IMR-90 (cell line): ENCODE measurements at regions not wholly inside any gene's neighbourhood (a gene's known extent, or its start where the extent isn't known, plus 50 kb on each side); places are given as distances from the start of the nearest gene placed in this dataset.

Source experiments
- ATAC-seq: fragments of 200-7000 bp; cut with Tn5 transposase; 2 replicates; pipeline ENCODE4 v1.9.1; 2020; ENCODE audit warnings: low read depth, mild to moderate bottlenecking, moderate library complexity
- BruUV-seq: library from RNA; stranded (reverse); fragments of 400-500 nt; replicated peaks from 2 replicates; lab custom pipeline; 2021; lab: Mats Ljungman, UMichigan
- CTCF ChIA-PET: fragments of 300-600 bp; formaldehyde crosslinking; extraction: SDS; loops from one replicate; lab custom pipeline; 2021; ENCODE audit warnings: antibody characterized with exemption; lab: Yijun Ruan, JAX
- POLR2A ChIA-PET: fragments of 300-600 bp; sonication (Branson Sonifier 250); formaldehyde crosslinking; loops from one replicate; lab custom pipeline; 2022; ENCODE audit warnings: antibody characterized with exemption; ENCODE audit not compliant: unreplicated experiment; lab: Charles Lee
- DNase-seq: peaks from one replicate; pipeline ENCODE4 v3.0.0; 2013
- H2AFZ ChIP-seq: replicated peaks from 2 replicates; pipeline ENCODE3; 2013; ENCODE audit warnings: low read length, mild to moderate bottlenecking; ENCODE audit not compliant: poor library complexity
- H2AK5ac ChIP-seq: 2 replicates; pipeline ENCODE4 v1.6.1; 2013; ENCODE audit warnings: low read depth, low read length, inconsistent platforms
- H2AK9ac ChIP-seq: replicated peaks from 2 replicates; pipeline ENCODE3; 2013; ENCODE audit warnings: mild to moderate bottlenecking, low read depth, low read length, moderate library complexity; ENCODE audit not compliant: poor library complexity
- H2BK120ac ChIP-seq: 2 replicates; pipeline ENCODE4 v1.6.1; 2013; ENCODE audit warnings: low read depth, low read length, inconsistent platforms
- H2BK15ac ChIP-seq: 3 replicates; pipeline ENCODE4 v1.6.1; 2013; ENCODE audit warnings: low read depth, low read length, inconsistent platforms
- H2BK20ac ChIP-seq: 2 replicates; pipeline ENCODE4 v1.6.1; 2013; ENCODE audit warnings: low read depth, mild to moderate bottlenecking, inconsistent platforms, low read length, moderate library complexity
- H2BK5ac ChIP-seq: 2 replicates; pipeline ENCODE4 v1.6.1; 2013; ENCODE audit warnings: mild to moderate bottlenecking, low read depth, low read length, inconsistent platforms; ENCODE audit not compliant: poor library complexity, severe bottlenecking
- H3K14ac ChIP-seq: replicated peaks from 2 replicates; pipeline ENCODE4 v1.6.1; 2013; ENCODE audit warnings: low read depth, low read length, inconsistent platforms
- H3K18ac ChIP-seq: 2 replicates; pipeline ENCODE4 v1.6.1; 2013; ENCODE audit warnings: low read depth, low read length, control low read depth
- H3K23ac ChIP-seq: 2 replicates; pipeline ENCODE4 v1.6.1; 2013; ENCODE audit warnings: low read depth, low read length, inconsistent platforms
- H3K27ac ChIP-seq: 2 replicates; pipeline ENCODE4 v1.5.1; 2013; ENCODE audit warnings: mild to moderate bottlenecking, control low read depth, low read length; ENCODE audit not compliant: insufficient read depth
- H3K27me3 ChIP-seq: 2 replicates; pipeline ENCODE4 v1.6.1; 2013; ENCODE audit warnings: low read length; ENCODE audit not compliant: control insufficient read depth, insufficient read depth
- H3K36me3 ChIP-seq: 2 replicates; pipeline ENCODE4 v1.6.1; 2013; ENCODE audit warnings: low read length, mixed read lengths; ENCODE audit not compliant: control insufficient read depth, insufficient read depth
- H3K4ac ChIP-seq: 2 replicates; pipeline ENCODE4 v1.6.1; 2013; ENCODE audit warnings: low read depth, low read length, inconsistent platforms
- H3K4me1 ChIP-seq: 2 replicates; pipeline ENCODE4 v1.6.1; 2013; ENCODE audit warnings: low read length, mixed read lengths; ENCODE audit not compliant: control insufficient read depth, insufficient read depth
- H3K4me2 ChIP-seq: 2 replicates; pipeline ENCODE4 v1.6.1; 2013; ENCODE audit warnings: low read depth, mild to moderate bottlenecking, control low read depth, low read length, moderate library complexity
- H3K4me3 ChIP-seq: 2 replicates; pipeline ENCODE4 v1.5.1; 2013; ENCODE audit warnings: low read depth, mild to moderate bottlenecking, control low read depth, low read length, moderate library complexity; ENCODE audit not compliant: insufficient read depth
- H3K56ac ChIP-seq: 2 replicates; pipeline ENCODE4 v1.6.1; 2013; ENCODE audit warnings: low read length, inconsistent platforms; ENCODE audit not compliant: insufficient read depth; ENCODE audit errors: extremely low read depth
- H3K79me1 ChIP-seq, 2 experiments: 2 replicates each; pipeline ENCODE4 v1.6.1; 2013; ENCODE audit warnings: low read length in 2 of 2, inconsistent platforms in 1 of 2, low read depth in 1 of 2
- H3K9ac ChIP-seq: 2 replicates; pipeline ENCODE4 v1.6.1; 2013; ENCODE audit warnings: low read depth, low read length, control low read depth
- H3K9me1 ChIP-seq: 2 replicates; pipeline ENCODE4 v1.6.1; 2013; ENCODE audit warnings: low read length, inconsistent platforms; ENCODE audit not compliant: insufficient read depth
- H3K9me3 ChIP-seq: 2 replicates; pipeline ENCODE4 v1.6.1; 2013; ENCODE audit warnings: low read length; ENCODE audit not compliant: control insufficient read depth, insufficient read depth
- H4K20me1 ChIP-seq: 2 replicates; pipeline ENCODE4 v1.6.1; 2013; ENCODE audit warnings: low read length, inconsistent platforms; ENCODE audit not compliant: insufficient read depth
- H4K5ac ChIP-seq: 2 replicates; pipeline ENCODE4 v1.6.1; 2013; ENCODE audit warnings: mild to moderate bottlenecking, low read depth, low read length, control low read depth
- H4K8ac ChIP-seq, 2 experiments: 2 replicates each; pipeline ENCODE4 v1.6.1; 2013; ENCODE audit warnings: low read depth in 2 of 2, low read length in 2 of 2, control low read depth in 1 of 2, inconsistent platforms in 1 of 2
- H4K91ac ChIP-seq: 2 replicates; pipeline ENCODE4 v1.6.1; 2013; ENCODE audit warnings: low read depth, low read length, inconsistent platforms; ENCODE audit not compliant: insufficient read depth
- CEBPB ChIP-seq: IDR thresholded peaks from 2 replicates; pipeline ENCODE4 v1.6.1; 2012; ENCODE audit warnings: low read depth, low read length, improper control_type of control experiment
- CHD1 ChIP-seq: IDR thresholded peaks from 2 replicates; pipeline ENCODE4 v1.6.1; 2012; ENCODE audit warnings: low read depth, low read length, improper control_type of control experiment
- FOS ChIP-seq: fragments of 150-350 bp; IDR thresholded peaks from 2 replicates; pipeline ENCODE4 v1.6.1; 2016; ENCODE audit warnings: low read depth, low read length
- MAZ ChIP-seq: IDR thresholded peaks from 2 replicates; pipeline ENCODE4 v1.6.1; 2012; ENCODE audit warnings: low read depth, mild to moderate bottlenecking, low read length, improper control_type of control experiment, moderate library complexity, borderline replicate concordance
- WGBS, 2 experiments: methylation state at CpG; one replicate each; pipeline versions ENCODE4 v1.1.5 to v1.1.7; 2013; ENCODE audit warnings: missing lambda C conversion rate in 2 of 2; ENCODE audit not compliant: insufficient read length in 1 of 2; ENCODE audit errors: extremely low coverage in 2 of 2; 5-methylcytosine and 5-hydroxymethylcytosine counted together
- dilution Hi-C: fragments of 300-500 bp; cut with HindIII; formaldehyde crosslinking; loops from one replicate; pipeline ENCODE4 v1.14.3; 2018; ENCODE audit warnings: low sequenced_read_pairs; ENCODE audit not compliant: unreplicated experiment
- in situ Hi-C: fragments of 300-500 bp; cut with MboI; formaldehyde crosslinking; loops from 3 replicates; pipeline ENCODE4 v1.14.3; 2019; ENCODE audit warnings: low sequenced_read_pairs, inconsistent platforms, mixed read lengths
- intact Hi-C: fragments of 100-400 bp; cut with micrococcal nuclease; formaldehyde crosslinking; loops from 2 replicates; pipeline ENCODE4 v1.10.0; 2022

GRCh38 chr5:27328480-27328879, 290.1 kb upstream of the CDH9 start:
- in situ Hi-C loops: no loop called here
- peak overlapping the region; percentile 87 for H2BK5ac ChIP-seq

More at GRCh38 chr5:27328480-27328879, 290.1 kb upstream of the CDH9 start:
- Histone ChIP-seq H3K27ac (no peak overlapping the region), H4K20me1 (no peaks in the 10 kb centered on the region), H3K4me1 (no peaks in the 10 kb centered on the region; the same call in 1 of the 2 replicates), H3K9ac (no peak overlapping the region), H4K91ac (no peak overlapping the region), H3K14ac (no peak overlapping the region), H3K36me3 (no peaks in the 10 kb centered on the region), H4K5ac (no peak overlapping the region), H3K27me3 (no peaks in the 10 kb centered on the region), H3K9me3 (no peaks in the 10 kb centered on the region), H2BK15ac (no peak overlapping the region), H4K8ac (peak overlapping the region in 1 of 2 experiments; percentile 66; a peak in 2 of 4 replicates), H3K18ac (no peak overlapping the region), H3K56ac (0 out of 2 replicates have a peak overlapping the region, but pooled peaks have one; percentile 16), H3K4ac (peak overlapping the region; percentile 6; the same call in 1 of the 2 replicates), H3K9me1 (no peaks in the 10 kb centered on the region), H3K23ac (no peak overlapping the region), H3K4me3 (no peak overlapping the region), H2BK20ac (peak overlapping the region; percentile 69; the same call in 1 of the 2 replicates), H2AFZ (no peak overlapping the region), H2AK5ac (no peak overlapping the region), H2AK9ac (no peak overlapping the region), H3K4me2 (peak overlapping the region; percentile 4; the same call in 1 of the 2 replicates), H3K79me1 (no peaks in the 10 kb centered on the region; a peak in 1 of 4 replicates), H2BK120ac (peak overlapping the region; percentile 35; the same call in 1 of the 2 replicates)
- ChIA-PET CTCF (no interaction called here), POLR2A (no interaction called here)
- DNase-seq: peak; percentile 93
- ATAC-seq: peak; percentile 82
- intact Hi-C loops: no loop called here
- BruUV-seq: no TSS peak
- dilution Hi-C loops: no loop called here
- no CpG with 5 or more reads among the region's 4 CpGs for WGBS, 2 experiments
- TF ChIP-seq CEBPB (peak; percentile 91), MAZ (no peak), FOS (peak; percentile 85), CHD1 (no peak)
